ENCODE measurements at regions not wholly inside any gene's neighbourhood (a gene's known extent, or its start where the extent isn't known, plus 50 kb on each side); places are given as distances from the start of the nearest gene placed in this dataset.

GRCh38 chr16:79351927-79352326 is 248.6 kb downstream of the MAF start:
- TF ChIP-seq CTCF (IDR thresholded peaks at IDR 0.05; ENCODE audit: low read length) = no peak
- no peak for TF ChIP-seq EZH2 (IDR thresholded peaks at IDR 0.05; ENCODE audit: borderline replicate concordance, low read length)
